Thymus (tissue), 11 donors: ENCODE measurements at regions not wholly inside any gene's neighbourhood (a gene's known extent, or its start where the extent isn't known, plus 50 kb on each side); places are given as distances from the start of the nearest gene placed in this dataset.
"Not testable (repeated sequence)": the region's sequence is repeated elsewhere in the genome, so short reads cannot be mapped to it uniquely, and the experiment has no call there.

Experiments
- DNase-seq, 9 donors: peaks; one replicate each; pipeline ENCODE4 v3.0.0-alpha.2; 2013; ENCODE audit warnings: low spot score in 9 of 9, low read depth in 6 of 9, missing footprints in 1 of 9
- H3K27ac ChIP-seq, 2 donors: one replicate each; pipeline ENCODE4 v1.5.1; 2013; ENCODE audit warnings: control low read depth in 1 of 2, low read depth in 1 of 2, low read length in 1 of 2, mild to moderate bottlenecking in 1 of 2, moderate library complexity in 1 of 2
- H3K27me3 ChIP-seq, 2 donors: one replicate each; pipeline ENCODE4 v1.5.1; 2013; ENCODE audit warnings: low read length in 1 of 2; ENCODE audit not compliant: control insufficient read depth in 2 of 2, insufficient read depth in 1 of 2
- H3K36me3 ChIP-seq, 2 donors: one replicate each; pipeline ENCODE4 v1.5.1; 2013; ENCODE audit warnings: low read length in 1 of 2, mild to moderate bottlenecking in 1 of 2, moderate library complexity in 1 of 2; ENCODE audit not compliant: control insufficient read depth in 2 of 2, insufficient read depth in 2 of 2
- H3K4me1 ChIP-seq, 2 donors: one replicate each; pipeline ENCODE4 v1.5.1; 2013; ENCODE audit warnings: low read length in 2 of 2; ENCODE audit not compliant: control insufficient read depth in 2 of 2, insufficient read depth in 2 of 2
- H3K4me3 ChIP-seq, 2 donors: one replicate each; pipeline ENCODE4 v1.5.1; 2013; ENCODE audit warnings: low read length in 2 of 2, control low read depth in 1 of 2, mild to moderate bottlenecking in 1 of 2
- H3K9me3 ChIP-seq, 2 donors: one replicate each; pipeline ENCODE4 v1.5.1; 2013; ENCODE audit warnings: low read length in 1 of 2, mild to moderate bottlenecking in 1 of 2; ENCODE audit not compliant: control insufficient read depth in 2 of 2, insufficient read depth in 1 of 2
- WGBS: extraction: QIAGEN DNeasy Blood & Tissue Kit; methylation state at CpG from one replicate; pipeline ENCODE4 v1.1.7; 2013; 5-methylcytosine and 5-hydroxymethylcytosine counted together
- donor health status: healthy.

DNA sequence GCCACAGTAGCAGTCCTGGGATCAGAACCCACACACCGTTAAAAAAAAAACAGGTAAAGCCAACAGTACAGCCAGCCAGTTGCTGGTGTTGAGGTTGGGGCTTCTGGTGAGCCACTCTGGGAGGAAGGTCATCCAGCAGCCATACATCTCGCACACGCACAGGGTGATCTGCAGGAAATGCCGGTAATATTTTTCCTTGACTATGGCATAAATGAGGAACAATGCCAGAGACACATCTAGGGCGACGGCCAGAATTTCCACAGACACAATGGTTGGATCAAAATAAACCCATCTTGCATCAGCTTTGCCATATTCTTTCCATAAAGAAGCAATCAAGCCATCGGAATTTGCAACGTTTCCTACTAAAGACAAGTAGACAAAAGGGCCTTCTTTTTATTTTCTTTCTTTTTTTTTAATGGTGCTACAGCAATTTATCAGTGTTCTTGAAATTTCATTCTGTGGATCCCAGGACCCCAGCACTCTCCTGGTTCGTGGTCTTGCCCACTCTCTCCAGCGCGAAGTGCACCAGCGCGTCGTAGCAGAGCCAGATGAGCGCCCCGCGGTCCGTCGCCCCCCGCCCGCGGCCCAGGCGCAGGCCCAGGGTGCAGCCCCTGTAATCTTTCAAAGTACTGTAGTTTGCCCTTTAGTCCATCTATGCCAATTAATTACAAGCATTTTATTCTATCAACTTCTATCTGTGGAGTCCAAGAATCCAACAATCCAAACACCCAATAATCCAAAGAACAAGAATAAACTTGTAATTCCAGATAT lies 861.0 kb downstream of the CDH11 start:
- not testable (repeated sequence) for H3K4me1 ChIP-seq, DNase-seq, H3K9me3 ChIP-seq, H3K4me3 ChIP-seq, H3K27ac ChIP-seq, H3K36me3 ChIP-seq, H3K27me3 ChIP-seq
- WGBS = 96% methylated on average over 23 of the region's 23 CpGs

DNA sequence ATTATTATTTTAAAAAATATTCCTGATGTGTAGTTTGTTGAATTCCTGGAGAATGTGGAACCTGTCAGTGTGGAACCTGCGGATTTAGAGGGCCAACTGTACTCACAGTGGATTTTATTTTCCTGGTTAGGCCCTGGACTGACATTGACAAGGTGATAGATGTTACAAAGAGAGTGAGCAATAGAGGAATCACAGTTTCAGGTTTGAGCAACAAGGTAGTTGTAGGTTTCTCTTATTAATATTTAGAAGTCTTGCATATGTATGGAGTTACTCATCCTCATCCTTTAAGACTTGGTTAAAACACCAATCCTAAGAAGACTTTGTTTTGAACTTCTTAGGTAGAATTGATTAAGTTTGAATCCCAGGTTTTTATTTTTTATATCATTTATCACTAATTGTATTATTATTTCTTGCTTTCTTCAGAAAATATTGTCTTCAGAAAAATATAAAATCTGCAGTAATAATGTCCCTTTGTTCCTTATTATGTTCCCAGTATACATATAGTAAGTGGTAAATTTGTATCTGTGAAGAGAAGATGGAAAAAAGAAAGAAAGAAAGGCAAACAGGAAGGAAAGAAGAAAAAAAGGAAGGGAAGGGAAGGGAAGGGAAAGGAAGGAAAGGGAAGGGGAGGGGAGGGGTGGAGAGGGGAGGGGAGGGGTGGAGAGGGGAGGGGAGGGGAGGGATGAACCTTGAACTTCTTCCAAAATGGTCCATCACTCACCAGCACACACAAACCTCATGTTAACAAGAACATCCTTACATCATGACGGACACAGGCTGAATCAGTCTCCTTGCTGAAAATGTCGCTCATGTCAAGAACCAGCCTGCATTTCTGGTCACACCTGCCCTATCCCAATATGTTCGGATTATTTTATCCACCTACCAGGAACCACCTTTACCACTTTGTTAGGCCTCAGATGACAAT lies 867.2 kb downstream of the CDH11 start:
- Histone ChIP-seq H3K27me3 (no peaks in the 10 kb centered on the region), H3K4me3 (no peak overlapping the region), H3K36me3 (no peaks in the 10 kb centered on the region), H3K9me3 (no peaks in the 10 kb centered on the region), H3K4me1 (no peaks in the 10 kb centered on the region), H3K27ac (no peak overlapping the region)
- WGBS = 94% methylated on average over 4 of the region's 4 CpGs
- no peak for DNase-seq

DNA sequence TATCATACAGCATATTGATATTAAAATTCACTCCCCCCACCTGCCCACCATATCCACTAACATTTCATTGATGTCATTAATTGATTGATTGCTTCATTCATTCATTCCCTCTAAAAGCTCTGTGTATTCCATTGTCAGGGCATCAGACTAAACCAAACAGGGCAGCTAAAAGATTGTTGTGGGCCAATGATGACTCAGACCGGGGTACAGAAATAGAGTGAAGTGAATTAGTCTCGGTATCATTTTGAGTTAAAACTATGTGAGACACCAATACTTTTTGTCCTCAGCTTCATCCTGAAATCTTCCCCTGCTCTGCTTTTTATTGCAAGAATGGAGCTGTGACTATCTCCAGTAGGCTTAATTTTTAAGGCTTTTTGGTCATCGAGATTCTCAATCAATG lies 868.3 kb downstream of the CDH11 start:
- Histone ChIP-seq H3K4me3 (no peak overlapping the region), H3K27ac (no peak overlapping the region), H3K4me1 (no peaks in the 10 kb centered on the region), H3K36me3 (no peaks in the 10 kb centered on the region), H3K9me3 (no peaks in the 10 kb centered on the region), H3K27me3 (no peaks in the 10 kb centered on the region)
- DNase-seq = no peak
- 97% methylated on average over 3 of the region's 3 CpGs for WGBS

GRCh38 chr16:64253096-64253495 lies 868.8 kb downstream of the CDH11 start:
- H3K36me3 ChIP-seq = no peaks in the 10 kb centered on the region
- no peaks in the 10 kb centered on the region for H3K9me3 ChIP-seq
- no peak overlapping the region for H3K27ac ChIP-seq
- no peak for DNase-seq
- no peak overlapping the region for H3K4me3 ChIP-seq
- H3K4me1 ChIP-seq = no peaks in the 10 kb centered on the region
- H3K27me3 ChIP-seq = no peaks in the 10 kb centered on the region

DNA sequence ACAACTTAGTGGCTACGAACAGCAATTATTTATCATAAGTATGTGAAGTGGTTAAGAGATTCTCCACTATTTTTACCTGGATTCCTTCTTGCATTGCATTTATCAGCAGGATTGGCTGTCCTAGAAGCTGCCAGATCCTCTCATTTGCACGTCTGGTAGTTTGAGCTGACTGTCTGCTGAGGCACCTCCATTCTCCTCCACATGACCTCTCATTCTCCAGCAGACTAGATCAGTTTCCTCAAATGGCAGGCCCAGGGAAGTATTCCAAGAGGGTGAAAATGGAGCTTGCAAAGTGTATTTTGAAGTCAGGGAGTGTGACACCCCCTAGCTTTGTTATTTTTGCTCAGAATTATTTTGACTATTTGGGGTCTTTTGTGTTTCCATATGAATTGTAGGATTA lies 870.1 kb downstream of the CDH11 start:
- WGBS = 79% methylated on average over 2 of the region's 2 CpGs
- Histone ChIP-seq H3K9me3 (no peaks in the 10 kb centered on the region), H3K4me3 (no peak overlapping the region), H3K36me3 (no peaks in the 10 kb centered on the region), H3K4me1 (no peaks in the 10 kb centered on the region), H3K27me3 (no peaks in the 10 kb centered on the region), H3K27ac (no peak overlapping the region)
- no peak for DNase-seq

- no peak overlapping the region for H3K4me3 ChIP-seq
- H3K27me3 ChIP-seq = no peaks in the 10 kb centered on the region
- no peak for DNase-seq
- 86% methylated on average over 1 of the region's 1 CpG for WGBS
- no peaks in the 10 kb centered on the region for H3K4me1 ChIP-seq
- H3K9me3 ChIP-seq = no peaks in the 10 kb centered on the region
- no peak overlapping the region for H3K27ac ChIP-seq
- H3K36me3 ChIP-seq = no peaks in the 10 kb centered on the region
Measured at GRCh38 chr16:64250866-64251265, 871.0 kb downstream of the CDH11 start.

GRCh38 chr16:64242492-64242891 lies 879.4 kb downstream of the CDH11 start:
- WGBS = 80% methylated on average over 6 of the region's 6 CpGs
- Histone ChIP-seq H3K27me3 (no peaks in the 10 kb centered on the region), H3K36me3 (no peaks in the 10 kb centered on the region), H3K27ac (no peak overlapping the region), H3K9me3 (no peaks in the 10 kb centered on the region), H3K4me1 (no peaks in the 10 kb centered on the region), H3K4me3 (no peak overlapping the region)
- no peak for DNase-seq

DNA sequence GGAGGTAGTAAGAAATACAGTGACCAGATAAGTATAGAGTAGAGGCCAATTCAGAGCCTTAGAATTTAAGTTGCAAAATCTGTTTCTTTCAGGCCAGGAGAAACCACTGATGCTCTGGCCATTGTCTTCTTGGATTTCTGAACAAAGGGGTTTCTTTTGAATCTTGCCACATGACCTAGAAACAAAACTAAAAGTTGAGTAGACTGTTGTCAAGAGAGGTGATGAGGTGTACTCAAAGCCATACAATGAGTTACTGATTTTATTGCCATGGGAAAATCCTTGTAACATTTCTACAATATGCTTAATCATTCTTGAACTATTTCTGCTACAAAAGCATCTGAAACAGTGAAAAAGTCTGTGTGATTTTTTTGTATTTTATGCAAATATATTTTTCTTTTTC lies 881.3 kb downstream of the CDH11 start:
- Histone ChIP-seq H3K27me3 (no peaks in the 10 kb centered on the region), H3K4me3 (no peak overlapping the region), H3K4me1 (no peaks in the 10 kb centered on the region), H3K36me3 (no peaks in the 10 kb centered on the region), H3K27ac (no peak overlapping the region), H3K9me3 (no peaks in the 10 kb centered on the region)
- no peak for DNase-seq

- no peaks in the 10 kb centered on the region for H3K9me3 ChIP-seq
- no peak overlapping the region for H3K4me3 ChIP-seq
- no peaks in the 10 kb centered on the region for H3K27me3 ChIP-seq
- no peak overlapping the region for H3K27ac ChIP-seq
- no peak for DNase-seq
- H3K36me3 ChIP-seq = no peaks in the 10 kb centered on the region
- no peaks in the 10 kb centered on the region for H3K4me1 ChIP-seq
Measured at GRCh38 chr16:64238571-64238970, 883.3 kb downstream of the CDH11 start.
